GM12891 (cell line): ENCODE measurements at regions not wholly inside any gene's neighbourhood (a gene's known extent, or its start where the extent isn't known, plus 50 kb on each side); places are given as distances from the start of the nearest gene placed in this dataset.

Source experiments
- DNase-seq: peaks from one replicate; pipeline ENCODE4 v3.0.0; 2011; ENCODE audit warnings: low spot score; ENCODE audit not compliant: insufficient read length
- FAIRE-seq: peaks from 2 replicates; lab custom pipeline; 2011; peaks lifted over from hg19 to GRCh38; lab: Jason Lieb, UNC
- PAX5 ChIP-seq: IDR thresholded peaks from 2 replicates; pipeline ENCODE4 v1.6.1; 2011; ENCODE audit warnings: low read length, moderate library complexity, mild to moderate bottlenecking; ENCODE audit not compliant: insufficient read depth, severe bottlenecking
- POLR2A ChIP-seq: IDR thresholded peaks from 2 replicates; pipeline ENCODE4 v1.6.1; 2011; ENCODE audit warnings: low read depth, low read length, control low read depth
- POLR2AphosphoS5 ChIP-seq: IDR thresholded peaks from 2 replicates; pipeline ENCODE4 v1.6.1; 2011; ENCODE audit warnings: low read depth, low read length, control low read depth
- POU2F2 ChIP-seq: IDR thresholded peaks from 2 replicates; pipeline ENCODE4 v1.6.1; 2011; ENCODE audit warnings: low read depth, mild to moderate bottlenecking, control low read depth, low read length, moderate library complexity
- SPI1 ChIP-seq: IDR thresholded peaks from 2 replicates; pipeline ENCODE4 v1.6.1; 2011; ENCODE audit warnings: low read depth, low read length, control low read depth
- TAF1 ChIP-seq: IDR thresholded peaks from 2 replicates; pipeline ENCODE4 v1.6.1; 2011; ENCODE audit warnings: low read depth, low read length, control low read depth

GRCh38 chr3:10758304-10759037 lies 57.6 kb upstream of the SLC6A11 start:
- FAIRE-seq: peak; percentile 94
- DNase-seq: peak; percentile 61
- no peak for TF ChIP-seq POU2F2
- TF ChIP-seq SPI1: no peak
- no peak for TF ChIP-seq POLR2AphosphoS5
- no peak for TF ChIP-seq PAX5
- no peak for TF ChIP-seq POLR2A
- no peak for TF ChIP-seq TAF1

- TF ChIP-seq TAF1 (no peak), POLR2AphosphoS5 (no peak), SPI1 (no peak), POU2F2 (no peak), POLR2A (no peak), PAX5 (no peak)
- no peak for FAIRE-seq
Measured at GRCh38 chr3:10759495-10759894, 56.5 kb upstream of the SLC6A11 start.

GRCh38 chr3:10760199-10760598 lies 55.8 kb upstream of the SLC6A11 start:
- FAIRE-seq (no peak), DNase-seq (no peak)
- TF ChIP-seq TAF1: no peak
- TF ChIP-seq POU2F2: no peak

More at GRCh38 chr3:10759495-10759894, 56.5 kb upstream of the SLC6A11 start:
- no peak for DNase-seq

DNA sequence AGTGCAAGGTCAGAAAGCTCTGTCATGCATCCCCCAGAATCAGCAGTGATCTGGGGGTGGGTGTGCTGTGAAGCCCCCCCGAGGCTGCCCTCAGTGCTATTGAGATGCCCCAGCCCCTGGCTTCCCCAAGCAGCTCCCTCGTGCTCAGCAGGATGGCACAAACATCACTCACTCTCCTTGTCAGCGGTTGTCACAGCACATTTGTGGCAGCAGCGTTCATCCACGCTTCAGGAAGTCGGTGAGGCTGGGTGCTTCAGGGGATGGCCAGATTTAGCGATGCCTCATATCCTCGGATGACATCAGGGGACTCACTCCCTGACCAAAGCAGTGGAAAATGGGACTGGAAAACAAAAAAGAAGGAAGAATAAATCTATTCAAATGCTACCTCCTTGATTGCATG lies 54.4 kb upstream of the SLC6A11 start:
- no peak for TF ChIP-seq TAF1
- no peak for TF ChIP-seq POLR2AphosphoS5
- no peak for TF ChIP-seq PAX5
- FAIRE-seq (no peak), DNase-seq (no peak)

- no peak for TF ChIP-seq POLR2AphosphoS5
- TF ChIP-seq PAX5: no peak
- no peak for TF ChIP-seq POU2F2
- TF ChIP-seq POLR2A: no peak
- TF ChIP-seq SPI1: no peak
- no peak for TF ChIP-seq TAF1
- DNase-seq: no peak
- FAIRE-seq: no peak
Measured at GRCh38 chr3:10762116-10762515, 53.9 kb upstream of the SLC6A11 start.

GRCh38 chr3:10762611-10763247 lies 53.3 kb upstream of the SLC6A11 start:
- TF ChIP-seq PAX5 (no peak), TAF1 (no peak), POLR2A (no peak), POLR2AphosphoS5 (no peak), POU2F2 (no peak), SPI1 (no peak)
- FAIRE-seq: no peak
- no peak for DNase-seq

- DNase-seq: no peak
- TF ChIP-seq TAF1: no peak
- TF ChIP-seq POLR2AphosphoS5: no peak
- no peak for TF ChIP-seq PAX5
- no peak for TF ChIP-seq POU2F2
- TF ChIP-seq SPI1: no peak
- no peak for TF ChIP-seq POLR2A
- no peak for FAIRE-seq
Measured at GRCh38 chr3:10763248-10763620, 52.8 kb upstream of the SLC6A11 start.

GRCh38 chr3:10763817-10764258 lies 52.2 kb upstream of the SLC6A11 start:
- FAIRE-seq (no peak), DNase-seq (no peak)
- no peak for TF ChIP-seq TAF1
- TF ChIP-seq POLR2A: no peak
- TF ChIP-seq POLR2AphosphoS5: no peak
- no peak for TF ChIP-seq POU2F2
- TF ChIP-seq PAX5: no peak
- no peak for TF ChIP-seq SPI1

GRCh38 chr3:10764259-10765051 lies 51.6 kb upstream of the SLC6A11 start:
- FAIRE-seq: no peak
- DNase-seq: no peak
- TF ChIP-seq PAX5 (no peak), POU2F2 (no peak)
